Thoracic aorta (tissue), 2 donors: ENCODE measurements at regions not wholly inside any gene's neighbourhood (a gene's known extent, or its start where the extent isn't known, plus 50 kb on each side); places are given as distances from the start of the nearest gene placed in this dataset.
"Not testable (repeated sequence)": the region's sequence is repeated elsewhere in the genome, so short reads cannot be mapped to it uniquely, and the experiment has no call there.

ENCODE experiments used
- ATAC-seq: fragments of 150-250 bp; one replicate; pipeline ENCODE4 v1.8.0; 2017; ENCODE audit warnings: low read depth; ENCODE audit not compliant: insufficient number of reproducible peaks, low FRiP score
- DNase-seq: peaks from one replicate; pipeline ENCODE4 v3.0.0-alpha.2; 2020; ENCODE audit warnings: low spot score
- H3K27ac ChIP-seq, 2 donors: fragments of 200-600 bp; sonication (generic); 1 replicate in 1 of 2; 2 replicates in 1 of 2; pipeline ENCODE4 v1.5.1; 2016; ENCODE audit warnings: mild to moderate bottlenecking in 2 of 2, moderate library complexity in 2 of 2
- H3K27me3 ChIP-seq: fragments of 200-600 bp; sonication (generic); replicated peaks from 2 replicates; pipeline ENCODE4 v1.6.0; 2016; ENCODE audit warnings: mild to moderate bottlenecking; ENCODE audit not compliant: insufficient read depth
- H3K36me3 ChIP-seq: fragments of 200-600 bp; sonication (generic); one replicate; pipeline ENCODE4 v1.5.1; 2016
- H3K4me1 ChIP-seq, 2 donors: fragments of 200-600 bp; sonication (generic); 1 replicate in 1 of 2; 2 replicates in 1 of 2; pipeline versions ENCODE4 v1.5.1 to v1.6.0; 2016; ENCODE audit warnings: low read depth in 2 of 2, mild to moderate bottlenecking in 1 of 2; ENCODE audit not compliant: control insufficient read depth in 1 of 2
- H3K4me3 ChIP-seq: fragments of 200-600 bp; sonication (generic); 2 replicates; pipeline ENCODE4 v1.5.1; 2016; ENCODE audit warnings: mild to moderate bottlenecking
- H3K9me3 ChIP-seq: fragments of 200-600 bp; sonication (generic); 2 replicates; pipeline ENCODE4 v1.5.1; 2016

GRCh38 chr15:20240366-20240917, 301.2 kb downstream of the GOLGA6L6 start:
- not testable (repeated sequence) for H3K9me3 ChIP-seq, DNase-seq, H3K4me3 ChIP-seq, H3K27ac ChIP-seq, ATAC-seq, H3K27me3 ChIP-seq, H3K4me1 ChIP-seq, H3K36me3 ChIP-seq

GRCh38 chr15:20239186-20239585, 302.4 kb downstream of the GOLGA6L6 start:
- DNase-seq, H3K9me3 ChIP-seq, H3K27me3 ChIP-seq, H3K36me3 ChIP-seq, ATAC-seq, H3K4me3 ChIP-seq, H3K4me1 ChIP-seq, H3K27ac ChIP-seq: not testable (repeated sequence)

GRCh38 chr15:20237256-20238020, 304.2 kb downstream of the GOLGA6L6 start:
- H3K4me1 ChIP-seq, H3K4me3 ChIP-seq, H3K9me3 ChIP-seq, DNase-seq, H3K36me3 ChIP-seq, H3K27me3 ChIP-seq, H3K27ac ChIP-seq, ATAC-seq: not testable (repeated sequence)

GRCh38 chr15:20235728-20236127, 305.9 kb downstream of the GOLGA6L6 start:
- not testable (repeated sequence) for H3K9me3 ChIP-seq, ATAC-seq, H3K27ac ChIP-seq, H3K36me3 ChIP-seq, H3K4me3 ChIP-seq, H3K4me1 ChIP-seq, DNase-seq, H3K27me3 ChIP-seq

- not testable (repeated sequence) for H3K9me3 ChIP-seq, H3K27me3 ChIP-seq, ATAC-seq, DNase-seq, H3K4me1 ChIP-seq, H3K4me3 ChIP-seq, H3K27ac ChIP-seq, H3K36me3 ChIP-seq
These were observed 307.5 kb downstream of the GOLGA6L6 start for GRCh38 chr15:20234006-20234540.

GRCh38 chr15:20232457-20232856, 309.1 kb downstream of the GOLGA6L6 start:
- H3K4me3 ChIP-seq, H3K4me1 ChIP-seq, ATAC-seq, H3K36me3 ChIP-seq, DNase-seq, H3K9me3 ChIP-seq, H3K27me3 ChIP-seq, H3K27ac ChIP-seq: not testable (repeated sequence)

GRCh38 chr15:20230656-20231055, 310.9 kb downstream of the GOLGA6L6 start:
- not testable (repeated sequence) for H3K27ac ChIP-seq, H3K4me1 ChIP-seq, H3K36me3 ChIP-seq, H3K27me3 ChIP-seq, H3K4me3 ChIP-seq, ATAC-seq, DNase-seq, H3K9me3 ChIP-seq

- ATAC-seq, H3K4me1 ChIP-seq, H3K9me3 ChIP-seq, H3K36me3 ChIP-seq, DNase-seq, H3K27ac ChIP-seq, H3K27me3 ChIP-seq, H3K4me3 ChIP-seq: not testable (repeated sequence)
These were observed 312.8 kb downstream of the GOLGA6L6 start for GRCh38 chr15:20228791-20229190.

- H3K27me3 ChIP-seq, H3K36me3 ChIP-seq, ATAC-seq, H3K27ac ChIP-seq, H3K4me1 ChIP-seq, H3K9me3 ChIP-seq, H3K4me3 ChIP-seq, DNase-seq: not testable (repeated sequence)
These were observed 314.3 kb downstream of the GOLGA6L6 start for GRCh38 chr15:20227119-20227853.

- not testable (repeated sequence) for ATAC-seq, H3K9me3 ChIP-seq, DNase-seq, H3K4me3 ChIP-seq, H3K27me3 ChIP-seq, H3K27ac ChIP-seq, H3K4me1 ChIP-seq, H3K36me3 ChIP-seq
These were observed 315.1 kb downstream of the GOLGA6L6 start for GRCh38 chr15:20226531-20226930.

GRCh38 chr15:20221063-20221462, 320.5 kb downstream of the GOLGA6L6 start:
- not testable (repeated sequence) for ATAC-seq, H3K4me1 ChIP-seq, H3K36me3 ChIP-seq, H3K4me3 ChIP-seq, H3K9me3 ChIP-seq, DNase-seq, H3K27ac ChIP-seq, H3K27me3 ChIP-seq

- not testable (repeated sequence) for H3K27me3 ChIP-seq, DNase-seq, H3K4me1 ChIP-seq, H3K36me3 ChIP-seq, H3K27ac ChIP-seq, ATAC-seq, H3K9me3 ChIP-seq, H3K4me3 ChIP-seq
These were observed 322.4 kb downstream of the GOLGA6L6 start for GRCh38 chr15:20219171-20219570.
